Stomach (tissue), 8 donors: ENCODE measurements at regions not wholly inside any gene's neighbourhood (a gene's known extent, or its start where the extent isn't known, plus 50 kb on each side); places are given as distances from the start of the nearest gene placed in this dataset.
A peak's percentile ranks its signal among the peaks of the same experiment; 100 is the strongest.

ENCODE experiments used
- DNase-seq, 2 donors: peaks; one replicate each; pipeline versions ENCODE4 v3.0.0 to v3.0.0-alpha.2; 2013 to 2019
- H3K27ac ChIP-seq, 5 donors: fragments of 200-600 bp in 4 of 5; sonication (generic) in 4 of 5; one replicate each; pipeline ENCODE4 v1.5.1; 2013 to 2019; ENCODE audit warnings: mild to moderate bottlenecking in 1 of 5, moderate library complexity in 1 of 5
- H3K27me3 ChIP-seq, 3 donors: fragments of 200-600 bp; sonication (generic); one replicate each; pipeline ENCODE4 v1.5.1; 2017 to 2019; ENCODE audit warnings: mixed run types in 1 of 3
- H3K36me3 ChIP-seq, 4 donors: fragments of 200-600 bp; sonication (generic); 1 replicate in 3 of 4; 2 replicates in 1 of 4; pipeline ENCODE4 v1.5.1; 2016 to 2019
- H3K4me1 ChIP-seq, 4 donors: fragments of 200-600 bp; sonication (generic); one replicate each; pipeline ENCODE4 v1.5.1; 2016 to 2019
- H3K4me3 ChIP-seq, 4 donors: fragments of 200-600 bp; sonication (generic) in 3 of 4; one replicate each; pipeline ENCODE4 v1.5.1; 2016 to 2019; ENCODE audit warnings: mild to moderate bottlenecking in 1 of 4
- H3K9me3 ChIP-seq, 4 donors: fragments of 200-600 bp; sonication (generic); one replicate each; pipeline ENCODE4 v1.5.1; 2016 to 2019
- CTCF ChIP-seq, 7 experiments: fragments of 450-650 bp in 4 of 7; fragments of 200-600 bp in 3 of 7; sonication (generic) in 3 of 7; IDR thresholded peaks; one replicate each; pipeline ENCODE4 v1.5.1; 2016 to 2019; ENCODE audit warnings: antibody characterized with exemption in 7 of 7, control low read depth in 2 of 7, mild to moderate bottlenecking in 1 of 7
- EP300 ChIP-seq: sonication (generic); formaldehyde crosslinking; IDR thresholded peaks from one replicate; pipeline ENCODE4 v1.6.1; 2017; ENCODE audit warnings: antibody characterized with exemption
- POLR2A ChIP-seq, 4 donors: fragments of 450-650 bp; IDR thresholded peaks; one replicate each; pipeline ENCODE4 v1.6.1; 2016; ENCODE audit warnings: antibody characterized with exemption in 4 of 4, control low read depth in 2 of 4, mild to moderate bottlenecking in 1 of 4, moderate library complexity in 1 of 4
- POLR2AphosphoS5 ChIP-seq, 3 donors: sonication (generic); formaldehyde crosslinking; IDR thresholded peaks; one replicate each; pipeline ENCODE4 v1.6.1; 2016; ENCODE audit warnings: antibody characterized with exemption in 3 of 3
- WGBS, 5 donors: extraction: QIAGEN DNeasy Blood & Tissue Kit in 3 of 5; methylation state at CpG; one replicate each; pipeline versions ENCODE4 v1.1.5 to v1.1.7; 2013 to 2018; 5-methylcytosine and 5-hydroxymethylcytosine counted together
- intact Hi-C: fragments of 100-400 bp; cut with DNase I; formaldehyde crosslinking; loops from one replicate; pipeline ENCODE4 v1.15.1; 2023; ENCODE audit warnings: low total_unique reads
- donor health status: healthy with polysubstance abuse.
- donor health status: Bipolar disorder and iron deficiency.
- donor health status: healthy.

GRCh38 chr3:72086743-72087087 is 301.8 kb upstream of the PROK2 start:
- Histone ChIP-seq H3K9me3 (no peaks in the 10 kb centered on the region), H3K4me1 (peaks cover 6 to 13% (median 9%) of the 10 kb centered on the region in 4 donors), H3K4me3 (no peak overlapping the region), H3K27ac (no peak overlapping the region), H3K27me3 (no peaks in the 10 kb centered on the region), H3K36me3 (no peaks in the 10 kb centered on the region)
- TF ChIP-seq CTCF (IDR thresholded peaks at IDR 0.05): no peak
- no peak for TF ChIP-seq EP300
- no peak for TF ChIP-seq POLR2A (IDR thresholded peaks at IDR 0.05)
- WGBS, 5 donors: 84 to 92% (median 86%) methylated on average over 11 of the region's 11 CpGs
- no peak for DNase-seq
- intact Hi-C loops: no loop called here

DNA sequence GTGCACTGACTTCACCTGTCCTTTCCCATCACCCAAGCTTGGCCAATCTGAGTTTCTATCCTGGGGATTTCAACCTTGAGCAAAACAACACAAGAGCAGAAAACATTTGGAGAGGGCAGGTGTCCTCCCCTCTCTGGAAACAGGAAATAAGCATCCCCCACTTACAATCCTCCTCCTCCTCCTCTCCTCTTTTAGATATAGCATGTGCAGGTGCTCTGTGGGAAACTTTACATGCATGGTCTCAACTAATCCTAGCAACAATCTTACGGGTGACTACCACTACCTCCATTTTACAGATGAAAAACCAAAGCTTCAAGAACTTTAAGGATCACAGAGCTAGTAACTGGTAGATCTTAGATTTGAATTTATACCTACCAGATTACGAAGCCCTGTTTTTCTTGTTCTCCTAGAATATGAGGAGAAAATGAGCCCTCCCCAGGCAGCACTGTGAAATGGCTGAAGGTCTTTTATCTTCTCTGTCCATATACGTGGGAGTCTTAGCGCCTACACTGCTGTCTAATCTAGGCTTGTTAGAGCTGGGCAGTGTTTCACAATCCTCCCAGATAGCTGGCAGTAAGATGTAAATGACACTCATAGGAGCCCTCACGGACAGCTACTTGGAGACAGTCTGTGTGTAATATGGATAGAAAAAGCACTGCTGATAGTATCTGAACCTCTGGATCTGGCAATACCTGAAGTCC is 301.2 kb upstream of the PROK2 start:
- intact Hi-C loops: no loop called here
- WGBS, 5 donors: 66 to 69% (median 66%) methylated on average over 5 of the region's 5 CpGs
- TF ChIP-seq CTCF (IDR thresholded peaks at IDR 0.05) (no peak), POLR2A (IDR thresholded peaks at IDR 0.05) (no peak), POLR2AphosphoS5 (IDR thresholded peaks at IDR 0.05) (no peak), EP300 (no peak)
- Histone ChIP-seq H3K4me1 (peaks cover 6 to 13% (median 9%) of the 10 kb centered on the region in 4 donors), H3K36me3 (no peaks in the 10 kb centered on the region), H3K27ac (no peak overlapping the region), H3K27me3 (no peaks in the 10 kb centered on the region), H3K9me3 (no peaks in the 10 kb centered on the region), H3K4me3 (no peak overlapping the region)
- peak in 1 of 2 donors; percentile 25 for DNase-seq

- TF ChIP-seq POLR2A (IDR thresholded peaks at IDR 0.05): no peak
- no peak for TF ChIP-seq CTCF (IDR thresholded peaks at IDR 0.05)
- TF ChIP-seq POLR2AphosphoS5 (IDR thresholded peaks at IDR 0.05): no peak
- TF ChIP-seq EP300: no peak
- intact Hi-C loops: no loop called here
- no peak for DNase-seq
- Histone ChIP-seq H3K4me3 (no peak overlapping the region), H3K36me3 (no peaks in the 10 kb centered on the region), H3K9me3 (no peaks in the 10 kb centered on the region), H3K4me1 (peaks cover 6 to 13% (median 9%) of the 10 kb centered on the region in 4 donors), H3K27me3 (no peaks in the 10 kb centered on the region), H3K27ac (no peak overlapping the region)
- 85 to 98% (median 90%) methylated on average over 3 to 6 of the region's 6 CpGs for WGBS, 5 donors
Observed at GRCh38 chr3:72085036-72085435, 300.1 kb upstream of the PROK2 start.

GRCh38 chr3:72082776-72083462 is 298.0 kb upstream of the PROK2 start:
- peak overlapping the region in 3 of 5 donors; percentile 35 to 69 (median 36) for H3K27ac ChIP-seq
- peak in 1 of 2 donors; percentile 28 for DNase-seq
- H3K9me3 ChIP-seq: no peaks in the 10 kb centered on the region
- 44 to 59% (median 53%) methylated on average over 10 of the region's 10 CpGs for WGBS, 5 donors
- H3K4me3 ChIP-seq: no peak overlapping the region
- TF ChIP-seq CTCF (IDR thresholded peaks at IDR 0.05) (no peak), EP300 (no peak), POLR2AphosphoS5 (IDR thresholded peaks at IDR 0.05) (no peak), POLR2A (IDR thresholded peaks at IDR 0.05) (no peak)
- peaks cover 6 to 13% (median 9%) of the 10 kb centered on the region in 4 donors for H3K4me1 ChIP-seq
- no peaks in the 10 kb centered on the region for H3K27me3 ChIP-seq
- intact Hi-C loops: no loop called here
- no peaks in the 10 kb centered on the region for H3K36me3 ChIP-seq
